AG10803 (cell line): ENCODE measurements at regions not wholly inside any gene's neighbourhood (a gene's known extent, or its start where the extent isn't known, plus 50 kb on each side); places are given as distances from the start of the nearest gene placed in this dataset.

Source experiments
- DNase-seq: peaks from one replicate; pipeline ENCODE4 v3.0.0; 2010; ENCODE audit warnings: low read depth
- H3K4me3 ChIP-seq: 2 replicates; pipeline ENCODE4 v1.5.1; 2011; ENCODE audit warnings: mild to moderate bottlenecking, low read length, control low read depth
- CTCF ChIP-seq: conservative IDR thresholded peaks from 2 replicates; pipeline ENCODE4 v1.5.1; 2011; ENCODE audit warnings: mild to moderate bottlenecking, low read length, control low read depth, inconsistent platforms

- DNase-seq: no peak
- no peak overlapping the region for H3K4me3 ChIP-seq
- TF ChIP-seq CTCF: no peak
Observed at GRCh38 chr21:32065654-32066053, 192.8 kb downstream of the HUNK start.

GRCh38 chr21:32064281-32064910 lies 191.6 kb downstream of the HUNK start:
- H3K4me3 ChIP-seq: no peak overlapping the region
- TF ChIP-seq CTCF: no peak
- DNase-seq: no peak

- TF ChIP-seq CTCF: no peak
- no peak overlapping the region for H3K4me3 ChIP-seq
- no peak for DNase-seq
Observed at GRCh38 chr21:32062591-32063227, 189.9 kb downstream of the HUNK start.

- DNase-seq: no peak
Observed at GRCh38 chr21:32061729-32062128, 188.9 kb downstream of the HUNK start.

GRCh38 chr21:32056791-32057190 lies 184.0 kb downstream of the HUNK start:
- no peak overlapping the region for H3K4me3 ChIP-seq
- no peak for DNase-seq
- TF ChIP-seq CTCF: no peak

More at GRCh38 chr21:32061729-32062128, 188.9 kb downstream of the HUNK start:
- TF ChIP-seq CTCF: no peak
- H3K4me3 ChIP-seq: no peak overlapping the region

GRCh38 chr21:32055305-32055704 lies 182.5 kb downstream of the HUNK start:
- peak; percentile 26 for DNase-seq
- TF ChIP-seq CTCF: no peak

More at GRCh38 chr21:32055305-32055704, 182.5 kb downstream of the HUNK start:
- no peak overlapping the region for H3K4me3 ChIP-seq
